DND-41 (cell line): ENCODE measurements at regions not wholly inside any gene's neighbourhood (a gene's known extent, or its start where the extent isn't known, plus 50 kb on each side); places are given as distances from the start of the nearest gene placed in this dataset.

Source experiments
- CTCF ChIP-seq: IDR thresholded peaks from 2 replicates; pipeline ENCODE4 v1.5.1; 2012; ENCODE audit warnings: borderline replicate concordance, low read length, moderate library complexity, mild to moderate bottlenecking; ENCODE audit not compliant: poor library complexity, severe bottlenecking; ENCODE audit errors: extremely low read depth
- EZH2 ChIP-seq: IDR thresholded peaks from 3 replicates; pipeline ENCODE4 v1.6.1; 2012; ENCODE audit warnings: borderline replicate concordance, low read depth, mild to moderate bottlenecking, moderate library complexity, low read length, inconsistent platforms; ENCODE audit not compliant: severe bottlenecking

- TF ChIP-seq CTCF: no peak
- no peak for TF ChIP-seq EZH2
These were observed 123.2 kb upstream of the FGGY start for GRCh38 chr1:59173721-59174120.
